OCI-LY1 (cell line): ENCODE measurements at regions not wholly inside any gene's neighbourhood (a gene's known extent, or its start where the extent isn't known, plus 50 kb on each side); places are given as distances from the start of the nearest gene placed in this dataset.

ENCODE experiments used
- EZH2 ChIP-seq: fragments of 200-600 bp; sonication (generic), shearing (Covaris generic); IDR thresholded peaks from 2 replicates; pipeline ENCODE4 v1.8.0; 2017; ENCODE audit warnings: borderline replicate concordance, mixed run types, mild to moderate bottlenecking, antibody characterized with exemption, low read length, moderate library complexity, mixed read lengths
- TF ChIP-seq, protein P1 (sequence below): fragments of 200-600 bp; sonication (generic), shearing (Covaris generic); IDR thresholded peaks from 2 replicates; pipeline ENCODE4 v1.5.1; 2017; ENCODE audit warnings: mild to moderate bottlenecking, antibody characterized with exemption, low read length, moderate library complexity, mixed read lengths

DNA sequence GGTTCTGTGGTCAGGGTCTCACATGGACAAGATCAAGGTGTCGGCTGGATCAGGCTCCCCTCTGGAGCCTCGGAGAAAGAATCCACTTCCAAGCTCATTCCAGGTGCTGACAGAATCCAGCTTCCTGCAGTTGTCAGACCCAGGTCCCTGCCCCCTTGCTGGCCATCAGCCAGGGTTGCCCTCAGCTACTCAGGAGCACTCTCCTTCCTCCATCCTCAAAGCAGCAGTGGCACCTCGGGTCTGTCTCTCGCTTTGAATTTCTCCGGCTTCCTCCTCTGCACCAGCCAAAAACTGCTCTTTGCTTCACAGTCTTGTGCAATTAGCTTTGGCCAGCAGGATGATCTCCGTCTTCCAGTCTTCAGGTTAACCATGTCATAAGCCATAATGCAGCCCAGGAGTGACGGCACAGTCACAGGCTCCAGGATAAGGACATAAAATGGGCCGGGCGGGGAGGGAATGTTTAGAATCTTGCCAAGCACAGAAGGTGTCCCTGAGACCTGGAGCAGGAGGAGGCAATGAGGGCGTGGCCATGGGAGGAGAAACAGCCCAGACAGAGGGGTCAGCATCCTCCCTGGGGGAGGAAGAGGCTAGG, 79.4 kb upstream of the SLC25A33 start:
- TF ChIP-seq, protein P1, sequence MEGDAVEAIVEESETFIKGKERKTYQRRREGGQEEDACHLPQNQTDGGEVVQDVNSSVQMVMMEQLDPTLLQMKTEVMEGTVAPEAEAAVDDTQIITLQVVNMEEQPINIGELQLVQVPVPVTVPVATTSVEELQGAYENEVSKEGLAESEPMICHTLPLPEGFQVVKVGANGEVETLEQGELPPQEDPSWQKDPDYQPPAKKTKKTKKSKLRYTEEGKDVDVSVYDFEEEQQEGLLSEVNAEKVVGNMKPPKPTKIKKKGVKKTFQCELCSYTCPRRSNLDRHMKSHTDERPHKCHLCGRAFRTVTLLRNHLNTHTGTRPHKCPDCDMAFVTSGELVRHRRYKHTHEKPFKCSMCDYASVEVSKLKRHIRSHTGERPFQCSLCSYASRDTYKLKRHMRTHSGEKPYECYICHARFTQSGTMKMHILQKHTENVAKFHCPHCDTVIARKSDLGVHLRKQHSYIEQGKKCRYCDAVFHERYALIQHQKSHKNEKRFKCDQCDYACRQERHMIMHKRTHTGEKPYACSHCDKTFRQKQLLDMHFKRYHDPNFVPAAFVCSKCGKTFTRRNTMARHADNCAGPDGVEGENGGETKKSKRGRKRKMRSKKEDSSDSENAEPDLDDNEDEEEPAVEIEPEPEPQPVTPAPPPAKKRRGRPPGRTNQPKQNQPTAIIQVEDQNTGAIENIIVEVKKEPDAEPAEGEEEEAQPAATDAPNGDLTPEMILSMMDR = no peak
- no peak for TF ChIP-seq EZH2
